ENCODE measurements at regions not wholly inside any gene's neighbourhood (a gene's known extent, or its start where the extent isn't known, plus 50 kb on each side); places are given as distances from the start of the nearest gene placed in this dataset.
"Not testable (repeated sequence)": the region's sequence is repeated elsewhere in the genome, so short reads cannot be mapped to it uniquely, and the experiment has no call there.

DNA sequence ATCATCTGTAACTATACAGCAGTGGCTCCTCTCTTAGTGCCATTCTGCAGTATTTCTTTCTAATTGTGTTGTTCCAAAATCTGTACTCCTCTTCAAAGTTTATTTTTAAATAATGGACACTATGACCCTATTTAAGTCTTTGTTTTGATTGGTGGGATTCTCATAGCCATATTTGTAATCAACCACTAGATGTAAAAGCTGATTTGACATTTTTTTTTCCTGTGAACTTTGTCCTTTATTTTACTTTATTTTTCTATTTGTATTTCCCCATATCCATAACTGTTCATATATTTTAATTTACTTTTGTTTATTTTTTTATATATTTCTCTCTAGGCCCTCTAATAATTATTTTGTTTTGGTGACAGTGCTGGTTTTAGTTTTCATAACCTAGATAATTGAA lies 544.4 kb downstream of the KCNJ2 start:
- Histone ChIP-seq H3K27me3 (replicated peaks; ENCODE audit: insufficient read depth) (no peaks in the 10 kb centered on the region), H3K4me3 (no peak overlapping the region), H3K4me1 (replicated peaks) (no peaks in the 10 kb centered on the region), H3K27ac (no peak overlapping the region), H3K36me3 (no peaks in the 10 kb centered on the region), H3K9me3 (no peaks in the 10 kb centered on the region)
- DNase-seq (ENCODE audit: low spot score), result no peak
- intact Hi-C loops (cut with DNase I), result no loop called here
- TF ChIP-seq POLR2A (IDR thresholded peaks at IDR 0.05) (no peak), POLR2AphosphoS5 (IDR thresholded peaks at IDR 0.05) (no peak)
- TF ChIP-seq, protein P1, sequence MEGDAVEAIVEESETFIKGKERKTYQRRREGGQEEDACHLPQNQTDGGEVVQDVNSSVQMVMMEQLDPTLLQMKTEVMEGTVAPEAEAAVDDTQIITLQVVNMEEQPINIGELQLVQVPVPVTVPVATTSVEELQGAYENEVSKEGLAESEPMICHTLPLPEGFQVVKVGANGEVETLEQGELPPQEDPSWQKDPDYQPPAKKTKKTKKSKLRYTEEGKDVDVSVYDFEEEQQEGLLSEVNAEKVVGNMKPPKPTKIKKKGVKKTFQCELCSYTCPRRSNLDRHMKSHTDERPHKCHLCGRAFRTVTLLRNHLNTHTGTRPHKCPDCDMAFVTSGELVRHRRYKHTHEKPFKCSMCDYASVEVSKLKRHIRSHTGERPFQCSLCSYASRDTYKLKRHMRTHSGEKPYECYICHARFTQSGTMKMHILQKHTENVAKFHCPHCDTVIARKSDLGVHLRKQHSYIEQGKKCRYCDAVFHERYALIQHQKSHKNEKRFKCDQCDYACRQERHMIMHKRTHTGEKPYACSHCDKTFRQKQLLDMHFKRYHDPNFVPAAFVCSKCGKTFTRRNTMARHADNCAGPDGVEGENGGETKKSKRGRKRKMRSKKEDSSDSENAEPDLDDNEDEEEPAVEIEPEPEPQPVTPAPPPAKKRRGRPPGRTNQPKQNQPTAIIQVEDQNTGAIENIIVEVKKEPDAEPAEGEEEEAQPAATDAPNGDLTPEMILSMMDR (IDR thresholded peaks at IDR 0.05), result no peak

DNA sequence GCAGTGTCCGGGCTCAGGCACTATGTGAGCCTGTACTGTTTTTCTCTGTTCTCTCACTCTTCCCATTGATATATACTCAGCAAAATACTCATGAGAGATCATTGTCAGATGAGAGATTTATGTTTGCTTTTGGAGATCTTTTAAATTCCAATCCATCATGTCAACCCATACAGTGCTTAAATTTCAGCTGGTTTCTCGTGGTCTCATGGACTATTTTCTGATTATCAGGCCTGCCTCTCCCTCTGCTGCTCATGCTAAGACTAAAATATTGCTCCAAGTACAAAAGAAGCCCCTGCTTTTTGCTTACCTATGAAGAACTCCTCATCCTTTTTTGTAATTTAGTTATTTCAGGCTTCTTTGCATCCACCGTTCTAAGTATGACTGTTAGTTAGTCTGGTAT lies 547.2 kb downstream of the KCNJ2 start:
- no peak for TF ChIP-seq POLR2AphosphoS5 (IDR thresholded peaks at IDR 0.05)
- no peak for TF ChIP-seq POLR2A (IDR thresholded peaks at IDR 0.05)
- TF ChIP-seq, protein P1 (IDR thresholded peaks at IDR 0.05), result no peak
- H3K4me3 ChIP-seq, result no peak overlapping the region
- no peak for DNase-seq (ENCODE audit: low spot score)
- intact Hi-C loops (cut with DNase I), result no loop called here
- H3K9me3 ChIP-seq, result no peaks in the 10 kb centered on the region
- no peaks in the 10 kb centered on the region for H3K4me1 ChIP-seq (replicated peaks)
- no peak overlapping the region for H3K27ac ChIP-seq
- H3K36me3 ChIP-seq, result no peaks in the 10 kb centered on the region
- H3K27me3 ChIP-seq (replicated peaks; ENCODE audit: insufficient read depth), result no peaks in the 10 kb centered on the region
- WGBS, result 83% methylated on average over 3 of the region's 3 CpGs

DNA sequence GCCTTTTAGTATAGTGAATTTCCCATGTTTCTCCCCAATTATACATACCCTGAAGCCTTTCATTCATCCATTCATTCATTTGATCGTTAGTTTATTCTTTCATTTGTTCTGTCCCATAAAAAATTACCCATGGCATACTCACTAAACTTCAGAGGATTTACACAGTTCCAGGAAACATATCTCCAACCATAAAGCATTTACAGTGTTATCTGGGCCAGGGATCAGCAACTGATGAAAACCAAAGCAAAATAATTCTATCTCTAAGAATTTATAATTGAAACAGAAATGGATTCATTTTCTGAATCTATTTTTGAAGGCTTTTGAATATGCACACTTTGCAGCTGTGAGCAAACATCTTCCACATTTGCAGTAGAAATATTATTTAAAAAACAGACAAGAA lies 547.7 kb downstream of the KCNJ2 start:
- H3K27me3 ChIP-seq (replicated peaks; ENCODE audit: insufficient read depth), result no peaks in the 10 kb centered on the region
- no peak overlapping the region for H3K27ac ChIP-seq
- no peaks in the 10 kb centered on the region for H3K36me3 ChIP-seq
- TF ChIP-seq, protein P1 (IDR thresholded peaks at IDR 0.05), result no peak
- TF ChIP-seq POLR2A (IDR thresholded peaks at IDR 0.05) (no peak), POLR2AphosphoS5 (IDR thresholded peaks at IDR 0.05) (no peak)
- no peak overlapping the region for H3K4me3 ChIP-seq
- intact Hi-C loops (cut with DNase I), result no loop called here
- 33% methylated on average over 1 of the region's 1 CpG for WGBS
- DNase-seq (ENCODE audit: low spot score), result no peak
- H3K9me3 ChIP-seq, result no peaks in the 10 kb centered on the region
- no peaks in the 10 kb centered on the region for H3K4me1 ChIP-seq (replicated peaks)

DNA sequence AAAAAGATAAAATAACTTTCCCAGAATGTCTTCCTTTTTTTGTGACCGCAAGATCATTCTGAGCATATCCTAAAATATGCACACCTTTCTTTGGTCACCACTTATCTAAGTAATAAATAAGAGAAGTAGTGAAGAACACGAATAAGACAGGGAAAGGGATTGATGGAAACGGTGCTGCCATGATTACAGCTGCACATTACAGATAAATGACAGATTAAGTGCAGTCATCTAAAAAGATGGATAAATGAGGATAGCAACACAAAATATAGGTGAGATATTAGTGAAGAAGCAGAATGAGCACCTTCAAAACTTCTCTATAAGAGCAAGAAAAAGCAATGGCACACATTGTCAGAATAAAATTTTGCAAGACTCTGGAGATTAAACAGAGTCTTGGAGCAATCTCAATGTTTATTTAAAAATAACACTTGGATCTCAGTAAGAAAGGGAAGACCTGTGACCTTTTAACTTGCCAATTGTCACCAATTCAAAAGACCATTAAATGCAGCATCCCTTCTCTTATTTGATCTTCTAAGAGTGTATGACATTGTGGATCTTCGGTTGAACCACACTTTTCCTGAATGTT lies 567.1 kb downstream of the KCNJ2 start:
- TF ChIP-seq POLR2A (IDR thresholded peaks at IDR 0.05), result no peak
- TF ChIP-seq, protein P1 (IDR thresholded peaks at IDR 0.05), result no peak
- TF ChIP-seq POLR2AphosphoS5 (IDR thresholded peaks at IDR 0.05), result no peak
- Histone ChIP-seq H3K4me3 (no peak overlapping the region), H3K9me3 (no peaks in the 10 kb centered on the region), H3K27ac (no peak overlapping the region), H3K27me3 (replicated peaks; ENCODE audit: insufficient read depth) (no peaks in the 10 kb centered on the region), H3K36me3 (no peaks in the 10 kb centered on the region), H3K4me1 (replicated peaks) (no peaks in the 10 kb centered on the region)
- 79% methylated on average over 4 of the region's 4 CpGs for WGBS
- intact Hi-C loops (cut with DNase I), result no loop called here
- DNase-seq (ENCODE audit: low spot score), result no peak

DNA sequence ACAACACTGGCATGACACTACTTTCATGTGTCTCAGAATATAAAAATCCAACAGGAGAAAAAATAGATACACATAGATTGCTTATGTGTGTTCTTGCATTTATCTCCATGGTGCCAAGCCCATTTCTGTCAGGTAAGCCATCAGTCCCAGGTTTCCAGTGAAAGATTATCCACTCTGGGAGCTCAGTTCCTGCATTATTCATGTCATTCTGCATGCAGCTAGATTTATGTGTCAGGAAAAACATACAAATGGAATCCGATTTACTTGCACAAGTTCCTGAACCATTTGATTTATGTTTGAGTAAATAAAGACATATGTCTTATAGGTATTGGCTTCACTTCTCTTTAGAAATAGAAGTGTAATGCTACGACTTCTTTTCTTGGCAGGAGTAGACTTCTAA lies 569.7 kb downstream of the KCNJ2 start:
- intact Hi-C loops (cut with DNase I), result no loop called here
- 33% methylated on average over 2 of the region's 2 CpGs for WGBS
- TF ChIP-seq POLR2AphosphoS5 (IDR thresholded peaks at IDR 0.05) (no peak), POLR2A (IDR thresholded peaks at IDR 0.05) (no peak)
- TF ChIP-seq, protein P1 (IDR thresholded peaks at IDR 0.05), result no peak
- H3K9me3 ChIP-seq, result no peaks in the 10 kb centered on the region
- no peak overlapping the region for H3K27ac ChIP-seq
- no peak overlapping the region for H3K4me3 ChIP-seq
- no peaks in the 10 kb centered on the region for H3K27me3 ChIP-seq (replicated peaks; ENCODE audit: insufficient read depth)
- no peaks in the 10 kb centered on the region for H3K36me3 ChIP-seq
- no peaks in the 10 kb centered on the region for H3K4me1 ChIP-seq (replicated peaks)
- DNase-seq (ENCODE audit: low spot score), result no peak

DNA sequence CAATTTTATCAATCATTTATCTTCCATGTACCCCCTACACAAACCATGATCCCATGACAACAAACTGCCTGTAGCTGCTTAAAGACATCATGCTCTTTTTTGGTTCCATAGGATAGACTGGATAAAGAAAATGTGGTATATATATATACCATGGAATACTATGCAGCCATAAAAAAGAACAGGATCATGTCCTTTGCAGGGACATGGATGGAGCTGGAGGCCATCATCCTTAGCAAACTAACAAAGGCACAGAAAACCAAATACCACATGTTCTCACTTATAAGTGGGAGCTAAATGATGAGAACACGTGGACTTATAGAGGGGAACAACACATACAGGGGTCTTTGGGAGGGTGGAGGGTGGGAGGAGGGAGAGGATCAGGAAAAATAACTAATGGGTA lies 577.2 kb downstream of the KCNJ2 start:
- intact Hi-C loops (cut with DNase I); H3K27me3 ChIP-seq (replicated peaks; ENCODE audit: insufficient read depth); H3K27ac ChIP-seq; H3K4me1 ChIP-seq (replicated peaks); H3K4me3 ChIP-seq; H3K9me3 ChIP-seq; DNase-seq (ENCODE audit: low spot score); H3K36me3 ChIP-seq: not testable (repeated sequence)
- 96% methylated on average over 1 of the region's 1 CpG for WGBS
